HEK293 (cell line): ENCODE measurements at regions not wholly inside any gene's neighbourhood (a gene's known extent, or its start where the extent isn't known, plus 50 kb on each side); places are given as distances from the start of the nearest gene placed in this dataset.

ENCODE experiments used
- CTCF ChIA-PET: fragments of 350-600 bp; formaldehyde crosslinking; extraction: SDS; loops from one replicate; lab custom pipeline; 2021; ENCODE audit warnings: antibody characterized with exemption; lab: Yijun Ruan, JAX
- POLR2A ChIA-PET: fragments of 300-600 bp; formaldehyde crosslinking; extraction: SDS; loops from one replicate; lab custom pipeline; 2020; ENCODE audit warnings: antibody characterized with exemption, inconsistent platforms; lab: Yijun Ruan, JAX
- H3K27ac ChIP-seq: fragments of 200-500 bp; sonication (Bioruptor generic); 2 replicates; pipeline ENCODE4 v1.5.1; 2014; ENCODE audit warnings: low read depth, low read length, control low read depth, inconsistent platforms; ENCODE audit errors: extremely low read depth
- H3K36me3 ChIP-seq, 2 experiments: fragments of 200-500 bp in 1 of 2; sonication (Bioruptor generic) in 1 of 2; 1 replicate in 1 of 2; 2 replicates in 1 of 2; pipeline ENCODE4 v1.5.1; 2014 to 2017; ENCODE audit warnings: inconsistent platforms in 2 of 2, low read length in 2 of 2; ENCODE audit not compliant: control insufficient read depth in 2 of 2, insufficient read depth in 1 of 2
- H3K4me1 ChIP-seq: fragments of 200-500 bp; sonication (Bioruptor generic); 2 replicates; pipeline ENCODE4 v1.5.1; 2014; ENCODE audit warnings: mild to moderate bottlenecking, low read length, inconsistent platforms; ENCODE audit not compliant: control insufficient read depth, insufficient read depth
- H3K4me3 ChIP-seq: 2 replicates; pipeline ENCODE4 v1.5.1; 2011; ENCODE audit warnings: low read depth, mild to moderate bottlenecking, control low read depth, low read length, moderate library complexity
- H3K9me3 ChIP-seq: fragments of 200-500 bp; sonication (Bioruptor generic); 2 replicates; pipeline ENCODE4 v1.5.1; 2014; ENCODE audit warnings: low read depth, low read length, inconsistent platforms; ENCODE audit not compliant: control insufficient read depth, insufficient read depth
- BCL11A ChIP-seq: fragments of 450-650 bp; formaldehyde crosslinking; IDR thresholded peaks from 2 replicates; pipeline ENCODE4 v1.5.1; 2016; ENCODE audit warnings: low read depth, missing biosample characterization, missing genetic modification characterization
- EGR2 ChIP-seq: fragments of 450-650 bp; formaldehyde crosslinking; IDR thresholded peaks from 2 replicates; pipeline ENCODE4 v1.5.1; 2016; ENCODE audit warnings: low read depth, missing biosample characterization, missing genetic modification characterization
- GLI4 ChIP-seq: fragments of 450-650 bp; formaldehyde crosslinking; IDR thresholded peaks from 2 replicates; pipeline ENCODE4 v1.5.1; 2016; ENCODE audit warnings: missing biosample characterization, missing genetic modification characterization
- HOXC10 ChIP-seq: sonication (generic); formaldehyde crosslinking; IDR thresholded peaks from 2 replicates; pipeline ENCODE4 v1.8.1; 2023; ENCODE audit warnings: mild to moderate bottlenecking, missing genetic modification reagents
- HOXD13 ChIP-seq: sonication (generic); formaldehyde crosslinking; IDR thresholded peaks from 2 replicates; pipeline ENCODE4 v1.8.0; 2022; ENCODE audit warnings: missing genetic modification reagents, borderline replicate concordance
- IKZF3 ChIP-seq: fragments of 450-650 bp; IDR thresholded peaks from 2 replicates; pipeline ENCODE4 v1.5.0; 2018; ENCODE audit warnings: missing biosample characterization, mild to moderate bottlenecking, missing genetic modification characterization, moderate library complexity
- KLF7 ChIP-seq: fragments of 450-650 bp; formaldehyde crosslinking; IDR thresholded peaks from 2 replicates; pipeline ENCODE4 v1.5.1; 2016; ENCODE audit warnings: missing biosample characterization, missing genetic modification characterization, borderline replicate concordance
- PRDM2 ChIP-seq: fragments of 450-650 bp; formaldehyde crosslinking; IDR thresholded peaks from 2 replicates; pipeline ENCODE4 v1.5.1; 2016; ENCODE audit warnings: missing biosample characterization, missing genetic modification characterization, borderline replicate concordance
- REPIN1 ChIP-seq: fragments of 450-650 bp; formaldehyde crosslinking; IDR thresholded peaks from 2 replicates; pipeline ENCODE4 v1.5.1; 2017; ENCODE audit warnings: missing biosample characterization, missing genetic modification characterization, low read depth
- YY2 ChIP-seq: fragments of 450-650 bp; formaldehyde crosslinking; IDR thresholded peaks from 2 replicates; pipeline ENCODE4 v1.5.1; 2016; ENCODE audit warnings: missing biosample characterization, missing genetic modification characterization
- ZBTB17 ChIP-seq: fragments of 450-650 bp; formaldehyde crosslinking; IDR thresholded peaks from 2 replicates; pipeline ENCODE4 v1.5.1; 2016; ENCODE audit warnings: missing biosample characterization, missing genetic modification characterization
- ZBTB8A ChIP-seq: fragments of 450-650 bp; formaldehyde crosslinking; IDR thresholded peaks from 2 replicates; pipeline ENCODE4 v1.5.1; 2016; ENCODE audit warnings: missing biosample characterization, missing genetic modification characterization
- ZFP3 ChIP-seq: fragments of 450-650 bp; formaldehyde crosslinking; IDR thresholded peaks from 2 replicates; pipeline ENCODE4 v1.5.1; 2016; ENCODE audit warnings: low read depth, missing biosample characterization, missing genetic modification characterization
- ZNF138 ChIP-seq: fragments of 450-650 bp; formaldehyde crosslinking; IDR thresholded peaks from 2 replicates; pipeline ENCODE4 v1.5.1; 2016; ENCODE audit warnings: missing biosample characterization, missing genetic modification characterization, borderline replicate concordance
- ZNF169 ChIP-seq: fragments of 450-650 bp; formaldehyde crosslinking; IDR thresholded peaks from 2 replicates; pipeline ENCODE4 v1.5.1; 2016; ENCODE audit warnings: missing biosample characterization, missing genetic modification characterization
- ZNF175 ChIP-seq: fragments of 450-650 bp; formaldehyde crosslinking; IDR thresholded peaks from 2 replicates; pipeline ENCODE4 v1.5.1; 2016; ENCODE audit warnings: missing biosample characterization, missing genetic modification characterization
- ZNF2 ChIP-seq: fragments of 450-650 bp; formaldehyde crosslinking; IDR thresholded peaks from 2 replicates; pipeline ENCODE4 v1.5.1; 2016; ENCODE audit warnings: missing biosample characterization, missing genetic modification characterization
- ZNF214 ChIP-seq: fragments of 450-650 bp; formaldehyde crosslinking; IDR thresholded peaks from 2 replicates; pipeline ENCODE4 v1.5.1; 2017; ENCODE audit warnings: missing biosample characterization, mild to moderate bottlenecking, missing genetic modification characterization, borderline replicate concordance
- ZNF221 ChIP-seq: fragments of 450-650 bp; formaldehyde crosslinking; IDR thresholded peaks from 2 replicates; pipeline ENCODE4 v1.5.1; 2017; ENCODE audit warnings: missing biosample characterization, missing genetic modification characterization, borderline replicate concordance
- ZNF223 ChIP-seq: fragments of 450-650 bp; formaldehyde crosslinking; IDR thresholded peaks from 2 replicates; pipeline ENCODE4 v1.5.1; 2016; ENCODE audit warnings: missing biosample characterization, missing genetic modification characterization
- ZNF274 ChIP-seq, 2 experiments: fragments of 200-500 bp in 1 of 2; fragments of 450-650 bp in 1 of 2; sonication (Bioruptor generic) in 1 of 2; formaldehyde crosslinking in 1 of 2; IDR thresholded peaks; 2 replicates each; pipeline versions ENCODE4 v1.5.1 to v1.6.1; 2014 to 2016; ENCODE audit warnings: borderline replicate concordance in 1 of 2, inconsistent platforms in 1 of 2, low read length in 1 of 2, missing biosample characterization in 1 of 2, missing genetic modification characterization in 1 of 2
- ZNF292 ChIP-seq: fragments of 450-650 bp; formaldehyde crosslinking; IDR thresholded peaks from 2 replicates; pipeline ENCODE4 v1.5.1; 2016; ENCODE audit warnings: low read depth, missing biosample characterization, missing genetic modification characterization, borderline replicate concordance
- ZNF354C ChIP-seq: fragments of 450-650 bp; formaldehyde crosslinking; IDR thresholded peaks from 2 replicates; pipeline ENCODE4 v1.5.1; 2016; ENCODE audit warnings: missing biosample characterization, missing genetic modification characterization, low read depth, borderline replicate concordance
- ZNF416 ChIP-seq: fragments of 450-650 bp; formaldehyde crosslinking; IDR thresholded peaks from 2 replicates; pipeline ENCODE4 v1.5.1; 2016; ENCODE audit warnings: missing biosample characterization, missing genetic modification characterization
- ZNF549 ChIP-seq: fragments of 450-650 bp; IDR thresholded peaks from 2 replicates; pipeline ENCODE4 v1.5.1; 2018; ENCODE audit warnings: missing biosample characterization, missing genetic modification characterization, mild to moderate bottlenecking, inconsistent platforms, moderate library complexity
- ZNF654 ChIP-seq: fragments of 450-650 bp; formaldehyde crosslinking; IDR thresholded peaks from 2 replicates; pipeline ENCODE4 v1.5.1; 2016; ENCODE audit warnings: low read depth, missing biosample characterization, missing genetic modification characterization
- ZNF701 ChIP-seq: fragments of 450-650 bp; formaldehyde crosslinking; IDR thresholded peaks from 2 replicates; pipeline ENCODE4 v1.5.1; 2016; ENCODE audit warnings: missing biosample characterization, missing genetic modification characterization
- ZNF768 ChIP-seq: fragments of 450-650 bp; formaldehyde crosslinking; IDR thresholded peaks from 2 replicates; pipeline ENCODE4 v1.5.1; 2018; ENCODE audit warnings: missing biosample characterization, mild to moderate bottlenecking, missing genetic modification characterization
- TF ChIP-seq, protein P1 (sequence below): fragments of 450-650 bp; formaldehyde crosslinking; IDR thresholded peaks from 2 replicates; pipeline ENCODE4 v1.5.1; 2017; ENCODE audit warnings: missing biosample characterization, missing genetic modification characterization

GRCh38 chr3:110383356-110383755, 688.3 kb upstream of the NECTIN3 start (continued):
- TF ChIP-seq ZNF768 (tag by site-specific recombination) (no peak), PRDM2 (tag by site-specific recombination) (no peak), ZNF138 (tag by site-specific recombination) (no peak), ZNF292 (tag by site-specific recombination) (no peak), ZNF175 (tag by site-specific recombination) (no peak), YY2 (tag by site-specific recombination) (no peak), ZNF214 (tag by site-specific recombination) (no peak), IKZF3 (tag by site-specific recombination) (no peak), ZNF549 (tag by site-specific recombination) (no peak), BCL11A (tag by site-specific recombination) (no peak), ZFP3 (tag by site-specific recombination) (no peak), GLI4 (tag by site-specific recombination) (no peak)
- TF ChIP-seq, protein P1, sequence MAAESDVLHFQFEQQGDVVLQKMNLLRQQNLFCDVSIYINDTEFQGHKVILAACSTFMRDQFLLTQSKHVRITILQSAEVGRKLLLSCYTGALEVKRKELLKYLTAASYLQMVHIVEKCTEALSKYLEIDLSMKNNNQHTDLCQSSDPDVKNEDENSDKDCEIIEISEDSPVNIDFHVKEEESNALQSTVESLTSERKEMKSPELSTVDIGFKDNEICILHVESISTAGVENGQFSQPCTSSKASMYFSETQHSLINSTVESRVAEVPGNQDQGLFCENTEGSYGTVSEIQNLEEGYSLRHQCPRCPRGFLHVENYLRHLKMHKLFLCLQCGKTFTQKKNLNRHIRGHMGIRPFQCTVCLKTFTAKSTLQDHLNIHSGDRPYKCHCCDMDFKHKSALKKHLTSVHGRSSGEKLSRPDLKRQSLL (tag by site-specific recombination): no peak

- TF ChIP-seq ZNF354C (tag by site-specific recombination) (no peak), ZNF169 (no peak), ZNF274 (IDR thresholded peaks at IDR 0.05; ENCODE audit: low read length) (no peak), ZNF274 (tag by site-specific recombination; IDR thresholded peaks at IDR 0.05; ENCODE audit: borderline replicate concordance) (no peak), HOXC10 (CRISPR knock-in tag) (no peak), ZNF701 (no peak), ZNF654 (tag by site-specific recombination) (no peak), ZBTB17 (tag by site-specific recombination) (no peak), ZNF2 (tag by site-specific recombination) (no peak), ZNF221 (tag by site-specific recombination) (no peak), HOXD13 (no peak), ZNF223 (tag by site-specific recombination) (no peak), ZNF416 (tag by site-specific recombination) (no peak), KLF7 (tag by site-specific recombination) (no peak), EGR2 (tag by site-specific recombination) (no peak), REPIN1 (tag by site-specific recombination) (no peak), ZBTB8A (tag by site-specific recombination) (no peak)
- H3K27ac ChIP-seq: no peak overlapping the region
- no peaks in the 10 kb centered on the region for H3K36me3 ChIP-seq
- no peak overlapping the region for H3K4me3 ChIP-seq
- POLR2A ChIA-PET: no interaction called here
- CTCF ChIA-PET: no interaction called here
- H3K4me1 ChIP-seq: no peaks in the 10 kb centered on the region
- H3K9me3 ChIP-seq: no peaks in the 10 kb centered on the region
Measured at GRCh38 chr3:110384601-110385000, 687.0 kb upstream of the NECTIN3 start.
